ENCODE measurements at regions not wholly inside any gene's neighbourhood (a gene's known extent, or its start where the extent isn't known, plus 50 kb on each side); places are given as distances from the start of the nearest gene placed in this dataset.
A peak's percentile ranks its signal among the peaks of the same experiment; 100 is the strongest.

DNA sequence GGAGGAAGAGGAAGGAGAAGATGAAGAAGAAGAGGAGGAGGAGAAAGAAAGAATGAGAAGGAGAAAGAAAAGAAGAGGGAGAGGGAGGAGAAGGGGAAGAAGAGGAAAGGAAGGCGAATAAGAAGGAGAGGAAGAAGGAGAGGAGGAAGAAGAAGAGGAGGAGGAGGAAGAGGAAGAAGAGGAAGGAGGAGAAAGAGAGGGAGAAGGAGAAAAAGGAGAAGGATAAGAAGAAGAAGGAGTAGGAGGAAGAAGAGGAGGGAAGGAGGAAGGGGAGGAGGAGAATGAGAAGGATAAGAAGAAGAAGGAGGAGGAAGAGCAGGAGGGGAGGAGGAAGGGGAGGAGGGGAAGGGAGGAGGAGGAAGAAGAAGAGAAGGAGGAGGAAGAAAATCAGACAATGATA lies 149.2 kb upstream of the LYZL2 start:
- H3K27ac Mint-ChIP-seq = no peak overlapping the region
- H3K27me3 Mint-ChIP-seq = peaks cover 8% of the 10 kb centered on the region
- H3K4me3 Mint-ChIP-seq = no peak overlapping the region
- no peak for DNase-seq
- intact Hi-C loops (cut with micrococcal nuclease) = no loop called here
- H3K4me1 Mint-ChIP-seq = peaks cover 12% of the 10 kb centered on the region
- no peaks in the 10 kb centered on the region for H3K9me3 Mint-ChIP-seq
- H3K36me3 Mint-ChIP-seq (ENCODE audit: low read depth) = no peaks in the 10 kb centered on the region

DNA sequence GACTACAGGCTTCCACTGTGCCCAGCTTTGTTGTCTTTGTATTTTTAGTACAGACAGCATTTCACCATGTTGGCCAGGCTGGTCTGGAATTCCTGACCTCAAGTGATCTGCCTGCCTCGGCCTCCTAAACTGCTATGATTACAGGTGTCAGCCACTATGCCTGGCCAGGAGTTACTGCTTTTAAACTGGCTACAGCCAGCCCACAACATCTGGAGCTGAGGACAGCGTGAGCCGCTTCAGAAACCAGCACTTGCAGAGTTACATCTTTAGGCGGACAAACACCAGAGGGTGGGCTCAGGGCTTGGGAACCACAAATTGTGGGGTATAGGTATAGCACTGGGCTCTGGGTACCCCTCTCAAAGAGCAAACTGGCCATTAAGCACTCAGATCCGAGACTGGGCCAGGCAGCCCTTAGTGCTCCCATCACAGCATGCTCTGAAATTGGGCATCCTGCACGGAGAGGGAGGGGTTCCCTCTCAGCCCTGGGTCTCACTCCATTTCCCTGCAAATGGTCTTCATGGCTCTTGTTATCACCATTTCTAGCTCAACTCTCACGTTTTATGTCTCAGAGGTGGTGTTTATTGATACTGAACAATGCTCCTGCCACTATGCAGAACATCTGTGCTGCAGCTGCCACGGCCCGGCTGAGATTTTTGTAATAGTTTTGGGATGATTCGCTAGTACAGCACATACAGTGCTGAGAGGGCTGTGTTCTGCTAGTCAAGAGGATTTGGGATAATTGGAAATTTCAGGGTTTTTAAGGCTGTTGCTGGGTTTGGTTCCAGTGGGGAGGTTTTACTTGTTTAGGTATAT lies 146.4 kb upstream of the LYZL2 start:
- Mint-ChIP-seq H3K4me3 (no peak overlapping the region), H3K27ac (no peak overlapping the region), H3K9me3 (no peaks in the 10 kb centered on the region), H3K36me3 (ENCODE audit: low read depth) (no peaks in the 10 kb centered on the region), H3K27me3 (peaks cover 8% of the 10 kb centered on the region), H3K4me1 (no peaks in the 10 kb centered on the region)
- intact Hi-C loops (cut with micrococcal nuclease) = no loop called here
- no peak for DNase-seq

DNA sequence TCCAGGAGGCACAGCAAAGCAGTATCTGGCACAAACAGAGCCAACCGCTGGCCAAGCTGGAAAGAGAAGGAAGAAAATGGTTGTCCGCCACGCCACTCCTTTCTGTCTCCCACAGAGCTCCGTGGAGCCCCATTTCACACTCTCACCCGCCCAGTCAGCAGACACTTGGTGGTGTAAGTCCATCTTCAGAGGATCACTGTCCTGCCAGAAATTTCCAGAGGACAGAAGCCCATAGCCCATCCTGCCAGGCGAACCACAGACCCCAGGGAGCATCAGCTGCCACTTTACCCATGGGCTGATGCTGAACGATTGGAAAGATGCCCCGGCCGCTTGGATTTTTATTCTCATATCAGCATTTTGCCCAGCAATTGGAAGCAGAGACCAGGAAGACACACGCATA lies 144.7 kb upstream of the LYZL2 start:
- Mint-ChIP-seq H3K9me3 (no peaks in the 10 kb centered on the region), H3K36me3 (ENCODE audit: low read depth) (no peaks in the 10 kb centered on the region), H3K4me1 (no peaks in the 10 kb centered on the region), H3K4me3 (no peak overlapping the region), H3K27ac (no peak overlapping the region), H3K27me3 (peaks cover 8% of the 10 kb centered on the region)
- intact Hi-C loops (cut with micrococcal nuclease) = no loop called here
- DNase-seq = no peak

DNA sequence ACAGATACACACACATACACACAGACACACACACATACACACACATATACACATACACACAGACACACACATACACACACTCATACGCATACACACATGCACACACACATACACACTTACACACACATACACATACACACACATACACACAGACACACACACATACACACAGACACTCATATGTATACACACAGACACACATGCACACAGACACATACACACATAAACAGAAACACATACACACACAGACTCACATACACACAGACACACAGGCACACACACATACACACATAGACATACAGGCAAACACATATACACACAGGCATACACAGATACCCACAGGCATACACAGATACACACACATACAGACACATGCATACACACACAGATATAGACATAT lies 143.9 kb upstream of the LYZL2 start:
- peaks cover under 1% of the 10 kb centered on the region for H3K27me3 Mint-ChIP-seq

DNA sequence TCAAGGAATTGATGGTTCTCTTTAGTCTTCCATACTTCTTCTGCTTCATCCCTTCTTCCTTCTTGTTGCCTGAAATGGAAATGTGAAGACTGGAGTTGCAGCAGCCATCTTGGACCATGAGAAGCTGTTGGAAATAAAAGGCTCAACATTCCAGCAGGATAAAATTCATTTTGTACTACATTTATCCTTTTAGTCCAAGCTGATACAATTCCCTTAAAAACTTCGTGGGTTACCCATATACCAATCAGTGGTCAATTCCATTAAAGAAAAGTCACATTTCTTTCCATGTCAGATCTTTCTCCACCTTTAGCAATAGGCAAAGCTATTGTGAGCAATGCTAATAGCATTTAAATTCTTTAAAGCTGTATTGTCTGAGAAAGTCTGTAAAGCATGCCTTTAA lies 141.3 kb upstream of the LYZL2 start:
- Mint-ChIP-seq H3K27ac (no peak overlapping the region), H3K4me3 (no peak overlapping the region), H3K36me3 (ENCODE audit: low read depth) (no peaks in the 10 kb centered on the region), H3K9me3 (no peaks in the 10 kb centered on the region), H3K27me3 (peaks cover 2% of the 10 kb centered on the region), H3K4me1 (no peaks in the 10 kb centered on the region)
- no peak for DNase-seq
- intact Hi-C loops (cut with micrococcal nuclease) = no loop called here

More for the DNA sequence above, 143.9 kb upstream of the LYZL2 start:
- no peaks in the 10 kb centered on the region for H3K36me3 Mint-ChIP-seq (ENCODE audit: low read depth)
- intact Hi-C loops (cut with micrococcal nuclease) = no loop called here
- no peak overlapping the region for H3K4me3 Mint-ChIP-seq
- H3K4me1 Mint-ChIP-seq = no peaks in the 10 kb centered on the region
- DNase-seq = no peak
- no peak overlapping the region for H3K27ac Mint-ChIP-seq
- no peaks in the 10 kb centered on the region for H3K9me3 Mint-ChIP-seq

DNA sequence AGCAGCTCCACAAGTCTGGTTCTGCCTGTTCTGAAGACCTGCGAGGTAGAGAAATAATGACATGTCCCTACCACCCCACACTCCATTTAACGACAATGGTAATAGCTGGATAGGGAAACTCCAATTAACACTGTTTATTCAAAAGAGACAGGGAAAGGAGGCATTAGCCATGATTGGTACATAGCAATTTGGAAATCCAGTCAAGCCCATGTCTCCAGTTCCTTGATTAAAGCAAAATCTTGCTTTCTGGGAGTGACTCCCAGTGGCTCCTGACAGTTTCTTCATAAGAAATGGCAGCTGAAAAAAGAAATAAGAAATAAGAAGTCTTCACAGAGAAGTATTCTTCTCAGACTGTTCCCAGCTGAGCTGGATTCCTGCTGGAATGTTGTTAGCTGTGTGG lies 140.7 kb upstream of the LYZL2 start:
- H3K9me3 Mint-ChIP-seq = no peaks in the 10 kb centered on the region
- no peak for DNase-seq
- no peak overlapping the region for H3K27ac Mint-ChIP-seq
- H3K27me3 Mint-ChIP-seq = peaks cover 2% of the 10 kb centered on the region
- intact Hi-C loops (cut with micrococcal nuclease) = no loop called here
- H3K36me3 Mint-ChIP-seq (ENCODE audit: low read depth) = no peaks in the 10 kb centered on the region
- no peaks in the 10 kb centered on the region for H3K4me1 Mint-ChIP-seq
- no peak overlapping the region for H3K4me3 Mint-ChIP-seq

DNA sequence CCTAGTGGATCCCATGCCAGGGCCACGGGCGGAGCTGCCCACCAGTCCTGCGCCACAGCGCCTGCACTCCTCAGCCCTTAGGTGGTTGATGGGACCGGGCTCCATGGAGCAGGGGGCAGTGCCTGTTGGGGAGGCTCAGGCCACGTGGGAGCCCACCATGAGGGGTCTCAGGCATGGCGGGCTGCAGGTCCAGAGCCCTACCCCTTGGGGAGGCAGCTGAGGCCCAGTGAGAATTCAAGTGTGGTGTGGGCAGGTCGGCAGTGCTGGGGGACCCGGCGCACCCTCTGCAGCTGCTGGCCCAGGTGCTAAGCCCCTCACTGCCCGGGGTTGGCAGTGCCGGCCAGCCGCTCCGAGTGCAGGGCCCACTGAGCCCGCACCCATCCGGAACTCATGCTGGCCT lies 139.8 kb upstream of the LYZL2 start:
- Mint-ChIP-seq H3K4me1 (no peaks in the 10 kb centered on the region), H3K36me3 (ENCODE audit: low read depth) (no peaks in the 10 kb centered on the region), H3K4me3 (no peak overlapping the region), H3K27me3 (peaks cover 2% of the 10 kb centered on the region), H3K27ac (no peak overlapping the region), H3K9me3 (no peaks in the 10 kb centered on the region)
- DNase-seq = no peak
- intact Hi-C loops (cut with micrococcal nuclease) = no loop called here

DNA sequence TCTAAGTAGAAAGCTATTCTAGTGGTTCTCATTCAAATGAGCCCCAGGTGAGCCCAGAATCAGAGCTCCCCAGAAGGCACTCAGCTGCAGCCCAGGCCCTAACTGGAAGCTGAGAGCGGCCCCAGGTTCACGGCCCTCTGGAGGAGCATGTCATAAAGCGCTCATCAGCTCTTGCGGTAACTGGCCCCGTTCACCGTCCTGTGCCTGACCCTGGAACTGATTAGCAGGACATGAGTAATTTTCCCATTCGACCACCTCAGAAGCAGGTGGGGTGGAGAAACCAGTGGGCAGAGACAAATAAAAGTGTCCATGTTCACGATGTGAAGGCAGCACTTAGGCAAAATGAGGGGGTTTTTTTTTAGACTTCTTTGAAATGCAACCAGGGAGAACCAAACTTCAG lies 136.1 kb upstream of the LYZL2 start:
- Mint-ChIP-seq H3K4me3 (no peak overlapping the region), H3K9me3 (no peaks in the 10 kb centered on the region), H3K27ac (no peak overlapping the region), H3K36me3 (ENCODE audit: low read depth) (peaks cover 1% of the 10 kb centered on the region), H3K4me1 (peaks cover 9% of the 10 kb centered on the region), H3K27me3 (peaks cover 2% of the 10 kb centered on the region)
- DNase-seq = no peak
- intact Hi-C loops (cut with micrococcal nuclease) = no loop called here

DNA sequence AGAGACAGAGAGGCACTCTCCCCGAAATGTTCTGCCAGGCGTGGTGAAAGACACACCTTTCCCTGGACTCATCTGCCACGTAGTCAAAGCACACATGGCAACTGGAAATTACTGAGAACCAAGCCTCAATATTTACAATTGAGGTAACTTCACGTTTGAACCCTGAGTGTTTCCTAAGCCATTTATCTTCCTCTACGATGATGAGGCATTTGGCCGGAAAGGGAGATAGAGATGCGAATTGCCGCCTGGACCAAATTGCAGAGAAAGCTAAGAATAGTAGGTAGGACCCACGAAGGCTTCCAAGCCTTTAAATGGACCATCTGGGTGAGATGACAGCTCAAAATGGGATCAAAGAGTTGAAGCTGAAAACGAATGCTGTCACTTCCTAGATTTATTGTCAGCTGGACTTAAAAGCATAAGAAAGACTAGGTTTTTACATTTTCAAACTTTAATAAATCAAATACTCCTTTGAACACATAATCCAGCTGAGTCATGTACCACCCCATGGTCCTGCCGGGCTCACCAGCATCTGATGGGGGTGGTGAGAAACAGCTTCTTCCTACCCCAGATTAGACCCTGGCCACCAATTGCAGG lies 135.6 kb upstream of the LYZL2 start:
- DNase-seq = no peak
- Mint-ChIP-seq H3K27ac (no peak overlapping the region), H3K9me3 (peaks cover 4% of the 10 kb centered on the region), H3K27me3 (peaks cover 2% of the 10 kb centered on the region), H3K4me1 (peaks cover 9% of the 10 kb centered on the region), H3K4me3 (no peak overlapping the region), H3K36me3 (ENCODE audit: low read depth) (peaks cover 1% of the 10 kb centered on the region)
- intact Hi-C loops (cut with micrococcal nuclease) = no loop called here

DNA sequence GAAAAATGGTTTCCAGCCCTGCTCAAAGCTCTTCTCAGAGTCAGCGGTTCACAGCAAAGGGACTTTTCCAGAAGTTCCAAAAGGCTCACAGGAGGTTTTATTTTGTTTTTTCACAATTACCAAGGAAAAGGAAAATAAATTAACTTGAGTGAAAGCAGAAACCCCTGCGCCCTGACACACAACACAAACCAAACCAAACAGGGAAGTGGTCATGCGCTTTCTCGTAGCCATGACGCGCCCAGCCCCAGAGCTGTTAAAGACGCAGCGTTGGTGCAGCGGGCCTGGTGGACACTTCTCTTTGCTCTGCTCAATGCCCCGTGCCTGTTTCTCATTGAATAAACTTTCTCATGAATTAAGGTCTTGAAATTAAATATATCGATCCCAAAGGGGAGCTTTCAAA lies 134.4 kb upstream of the LYZL2 start:
- Mint-ChIP-seq H3K4me3 (no peak overlapping the region), H3K36me3 (ENCODE audit: low read depth) (peaks cover 1% of the 10 kb centered on the region)

DNA sequence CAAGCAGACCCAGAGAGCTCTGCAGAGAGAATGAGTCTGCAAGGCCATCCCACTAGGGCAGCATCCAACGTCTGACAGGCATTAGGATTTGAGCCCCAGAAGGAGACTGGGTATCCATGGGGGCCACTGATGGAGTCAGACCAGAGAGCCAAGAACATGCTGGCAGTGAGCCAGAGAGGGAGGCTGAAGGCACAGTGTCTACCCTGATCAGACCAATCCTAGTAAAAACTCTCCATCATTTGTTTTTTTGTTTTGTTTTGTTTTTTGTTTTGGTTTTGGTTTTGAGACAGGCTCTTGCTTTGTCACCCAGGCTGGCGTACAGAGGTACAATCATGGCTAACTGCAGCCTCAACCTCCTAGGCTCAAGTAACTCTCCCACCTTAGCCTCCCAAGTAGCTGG lies 133.1 kb upstream of the LYZL2 start:
- intact Hi-C loops (cut with micrococcal nuclease) = no loop called here
- no peak for DNase-seq
- H3K27ac Mint-ChIP-seq = peak overlapping the region; percentile 32
- no peak overlapping the region for H3K4me3 Mint-ChIP-seq
- peaks cover 2% of the 10 kb centered on the region for H3K27me3 Mint-ChIP-seq
- peaks cover 4% of the 10 kb centered on the region for H3K9me3 Mint-ChIP-seq
- peaks cover 22% of the 10 kb centered on the region for H3K4me1 Mint-ChIP-seq
- peaks cover 1% of the 10 kb centered on the region for H3K36me3 Mint-ChIP-seq (ENCODE audit: low read depth)

More for the DNA sequence above, 134.4 kb upstream of the LYZL2 start:
- Mint-ChIP-seq H3K9me3 (peaks cover 4% of the 10 kb centered on the region), H3K4me1 (peaks cover 19% of the 10 kb centered on the region), H3K27me3 (peaks cover 2% of the 10 kb centered on the region), H3K27ac (peak overlapping the region; percentile 73)
- peak; percentile 71 for DNase-seq
- intact Hi-C loops (cut with micrococcal nuclease) = no loop called here

DNA sequence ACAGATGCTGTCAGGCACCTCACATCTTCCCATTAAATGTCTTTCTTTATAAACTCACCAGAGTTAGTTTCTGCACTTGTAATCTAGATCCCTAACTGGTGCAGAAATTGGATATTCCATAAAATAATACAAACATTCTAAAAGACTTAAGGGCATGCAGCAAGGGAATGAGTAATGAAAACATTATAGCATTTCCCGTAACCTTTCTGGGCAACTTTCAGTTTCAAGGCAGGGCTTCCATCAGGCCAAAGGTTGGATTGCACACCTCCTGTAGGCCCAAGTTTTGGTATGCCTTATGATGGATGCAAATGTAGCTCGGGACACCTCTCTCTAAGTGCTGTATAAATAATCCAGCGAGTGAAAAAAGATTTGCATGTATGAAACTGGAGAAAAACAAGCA lies 129.9 kb upstream of the LYZL2 start:
- peaks cover 22% of the 10 kb centered on the region for H3K4me1 Mint-ChIP-seq
- DNase-seq = no peak
- intact Hi-C loops (cut with micrococcal nuclease) = no loop called here
- H3K27me3 Mint-ChIP-seq = no peaks in the 10 kb centered on the region
- no peak overlapping the region for H3K4me3 Mint-ChIP-seq
- H3K27ac Mint-ChIP-seq = peak overlapping the region; percentile 27
- H3K36me3 Mint-ChIP-seq (ENCODE audit: low read depth) = peaks cover 1% of the 10 kb centered on the region
- peaks cover 8% of the 10 kb centered on the region for H3K9me3 Mint-ChIP-seq

DNA sequence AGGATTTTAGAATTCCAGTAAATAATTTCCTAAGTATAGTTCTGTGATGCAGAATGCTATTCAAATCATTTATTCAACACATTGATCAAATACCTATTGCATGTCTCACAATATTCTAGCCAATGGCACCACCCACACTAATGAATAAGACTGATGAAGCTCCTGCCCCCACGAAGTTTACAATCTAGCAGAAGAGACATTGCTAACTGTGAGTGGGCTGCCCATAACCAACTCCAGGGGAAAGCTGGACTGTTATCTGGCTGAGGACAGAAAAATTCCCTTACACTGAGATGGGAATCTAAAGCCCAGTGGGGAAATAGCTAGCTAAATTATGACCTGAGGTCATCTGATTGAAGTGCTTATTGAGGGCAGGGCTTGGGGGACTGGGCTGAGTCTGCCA lies 128.8 kb upstream of the LYZL2 start:
- intact Hi-C loops (cut with micrococcal nuclease) = no loop called here

DNA sequence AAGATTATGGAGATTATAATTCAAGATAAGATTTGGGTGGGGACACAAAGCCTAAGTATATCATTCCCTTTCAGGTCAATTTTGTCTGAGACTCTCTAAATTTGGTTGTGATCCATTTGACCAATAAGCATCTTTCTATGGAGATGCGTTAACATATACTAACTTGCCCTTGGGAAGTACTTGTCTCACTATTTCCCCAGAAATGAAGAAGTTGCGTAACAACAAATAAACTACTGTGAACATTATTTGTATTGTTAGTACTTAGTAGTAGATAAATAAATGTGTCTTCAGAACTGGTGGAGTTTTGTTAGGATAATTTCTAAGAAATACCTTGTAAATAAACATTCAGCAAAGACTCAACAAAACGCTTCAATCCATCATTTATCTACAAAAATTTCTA lies 127.3 kb upstream of the LYZL2 start:
- H3K27ac Mint-ChIP-seq = no peak overlapping the region
- DNase-seq = no peak
- peaks cover 15% of the 10 kb centered on the region for H3K4me1 Mint-ChIP-seq
- H3K27me3 Mint-ChIP-seq = no peaks in the 10 kb centered on the region
- H3K9me3 Mint-ChIP-seq = peaks cover 8% of the 10 kb centered on the region
- H3K36me3 Mint-ChIP-seq (ENCODE audit: low read depth) = peaks cover 1% of the 10 kb centered on the region
- intact Hi-C loops (cut with micrococcal nuclease) = no loop called here
- H3K4me3 Mint-ChIP-seq = no peak overlapping the region

More for the DNA sequence above, 128.8 kb upstream of the LYZL2 start:
- Mint-ChIP-seq H3K9me3 (peaks cover 8% of the 10 kb centered on the region), H3K4me1 (peaks cover 19% of the 10 kb centered on the region), H3K27ac (no peak overlapping the region), H3K27me3 (no peaks in the 10 kb centered on the region), H3K4me3 (no peak overlapping the region), H3K36me3 (ENCODE audit: low read depth) (peaks cover 1% of the 10 kb centered on the region)
- no peak for DNase-seq

DNA sequence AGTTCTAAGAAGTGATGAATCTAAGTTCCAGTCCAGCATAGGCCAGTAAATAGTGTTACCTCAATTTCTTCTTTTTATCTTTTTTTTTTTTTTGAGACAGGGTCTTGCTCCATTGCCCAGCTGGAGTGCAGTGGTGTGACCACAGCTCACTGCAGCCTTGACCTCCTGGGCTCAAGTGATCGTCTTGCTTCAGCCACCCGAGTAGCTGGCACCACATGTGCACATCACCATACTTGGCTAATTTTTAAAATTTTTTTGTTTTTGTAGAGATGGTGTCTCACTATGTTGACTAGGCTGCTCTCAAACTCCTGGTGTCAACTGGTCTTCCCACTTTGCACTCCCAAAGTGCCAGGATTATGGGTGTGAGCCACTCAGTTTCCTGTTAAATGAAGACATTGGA lies 126.6 kb upstream of the LYZL2 start:
- Mint-ChIP-seq H3K9me3 (peaks cover 8% of the 10 kb centered on the region), H3K4me1 (peaks cover 22% of the 10 kb centered on the region), H3K27me3 (no peaks in the 10 kb centered on the region), H3K36me3 (ENCODE audit: low read depth) (peaks cover under 1% of the 10 kb centered on the region), H3K27ac (no peak overlapping the region), H3K4me3 (no peak overlapping the region)
- DNase-seq = no peak
- intact Hi-C loops (cut with micrococcal nuclease) = no loop called here
